MCF 10A (cell line): ENCODE measurements at regions not wholly inside any gene's neighbourhood (a gene's known extent, or its start where the extent isn't known, plus 50 kb on each side); places are given as distances from the start of the nearest gene placed in this dataset.

Source experiments
- BruUV-seq: library from RNA; stranded (reverse); fragments of 400-500 nt; replicated peaks from 2 replicates; lab custom pipeline; 2021; lab: Mats Ljungman, UMichigan
- CTCF ChIA-PET: fragments of 300-600 bp; sonication (Branson Sonifier 250); formaldehyde crosslinking; extraction: SDS; loops from one replicate; lab custom pipeline; 2021; ENCODE audit warnings: antibody characterized with exemption, inconsistent platforms; lab: Yijun Ruan, JAX
- POLR2A ChIA-PET: fragments of 300-600, 350-650 bp; sonication (Branson Sonifier 250); formaldehyde crosslinking; extraction: SDS; loops from one replicate; lab custom pipeline; 2020; ENCODE audit warnings: antibody characterized with exemption, inconsistent platforms; lab: Yijun Ruan, JAX
- DNase-seq: peaks from one replicate; pipeline ENCODE4 v3.0.0-alpha.2; 2018; ENCODE audit not compliant: unreplicated experiment
- H3K27ac Mint-ChIP-seq: one replicate; pipeline ENCODE4 v1.8.0; 2022; ENCODE audit warnings: mild to moderate bottlenecking, low read depth, mixed read lengths; ENCODE audit not compliant: unreplicated experiment
- H3K27me3 Mint-ChIP-seq: one replicate; pipeline ENCODE4 v1.8.0; 2022; ENCODE audit warnings: mixed read lengths; ENCODE audit not compliant: insufficient read depth, unreplicated experiment
- H3K36me3 Mint-ChIP-seq: one replicate; pipeline ENCODE4 v1.8.0; 2022; ENCODE audit warnings: mild to moderate bottlenecking, moderate library complexity, mixed read lengths; ENCODE audit not compliant: insufficient read depth, unreplicated experiment
- H3K4me1 Mint-ChIP-seq: one replicate; pipeline ENCODE4 v1.8.0; 2022; ENCODE audit warnings: mixed read lengths; ENCODE audit not compliant: insufficient read depth, unreplicated experiment
- H3K4me3 Mint-ChIP-seq: one replicate; pipeline ENCODE4 v1.8.0; 2022; ENCODE audit warnings: mild to moderate bottlenecking, moderate library complexity, mixed read lengths; ENCODE audit not compliant: unreplicated experiment
- H3K9me3 Mint-ChIP-seq: one replicate; pipeline ENCODE4 v1.8.0; 2022; ENCODE audit warnings: mixed read lengths; ENCODE audit not compliant: unreplicated experiment
- intact Hi-C: fragments of 100-400 bp; cut with micrococcal nuclease; formaldehyde crosslinking; loops from 2 replicates; pipeline ENCODE4 v1.14.1; 2022
- TF ChIP-seq, protein P1 (sequence below): fragments of 200-600 bp; IDR thresholded peaks from one replicate; pipeline ENCODE4 v1.8.0; 2022; ENCODE audit warnings: antibody characterized with exemption, mild to moderate bottlenecking; ENCODE audit not compliant: unreplicated experiment

DNA sequence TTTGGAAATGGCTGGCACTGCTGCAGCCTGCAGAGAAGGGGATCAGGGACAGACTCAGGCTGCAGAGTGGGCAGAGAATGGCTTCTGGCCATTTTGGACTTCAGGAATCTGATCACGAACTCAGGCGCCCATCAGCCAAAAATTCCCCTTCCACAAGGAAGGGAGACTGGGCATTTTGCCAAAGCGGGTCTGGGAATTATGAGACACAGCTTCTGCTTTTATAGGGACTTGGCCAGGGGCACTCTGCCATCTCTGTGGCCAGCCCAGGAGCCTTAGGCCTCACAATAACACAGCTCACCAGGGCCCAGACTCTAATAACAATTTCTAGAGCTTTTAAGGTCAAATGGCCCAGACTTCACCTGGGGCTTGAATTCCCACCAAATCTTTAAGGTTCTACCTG is 74.7 kb downstream of the CHST1 start:
- Mint-ChIP-seq H3K36me3 (no peaks in the 10 kb centered on the region), H3K27ac (no peak overlapping the region), H3K4me3 (no peak overlapping the region), H3K27me3 (peaks cover 47% of the 10 kb centered on the region), H3K9me3 (no peaks in the 10 kb centered on the region), H3K4me1 (no peaks in the 10 kb centered on the region)
- ChIA-PET POLR2A (no interaction called here), CTCF (interaction anchor here (0.7 kb wide), 1 partner anchor 123 kb away, joined by 3 read pairs; no protein-coding TSS in a partner anchor)
- BruUV-seq, result no TSS peak
- intact Hi-C loops, result no loop called here
- peak; percentile 60 for DNase-seq
- TF ChIP-seq, protein P1, sequence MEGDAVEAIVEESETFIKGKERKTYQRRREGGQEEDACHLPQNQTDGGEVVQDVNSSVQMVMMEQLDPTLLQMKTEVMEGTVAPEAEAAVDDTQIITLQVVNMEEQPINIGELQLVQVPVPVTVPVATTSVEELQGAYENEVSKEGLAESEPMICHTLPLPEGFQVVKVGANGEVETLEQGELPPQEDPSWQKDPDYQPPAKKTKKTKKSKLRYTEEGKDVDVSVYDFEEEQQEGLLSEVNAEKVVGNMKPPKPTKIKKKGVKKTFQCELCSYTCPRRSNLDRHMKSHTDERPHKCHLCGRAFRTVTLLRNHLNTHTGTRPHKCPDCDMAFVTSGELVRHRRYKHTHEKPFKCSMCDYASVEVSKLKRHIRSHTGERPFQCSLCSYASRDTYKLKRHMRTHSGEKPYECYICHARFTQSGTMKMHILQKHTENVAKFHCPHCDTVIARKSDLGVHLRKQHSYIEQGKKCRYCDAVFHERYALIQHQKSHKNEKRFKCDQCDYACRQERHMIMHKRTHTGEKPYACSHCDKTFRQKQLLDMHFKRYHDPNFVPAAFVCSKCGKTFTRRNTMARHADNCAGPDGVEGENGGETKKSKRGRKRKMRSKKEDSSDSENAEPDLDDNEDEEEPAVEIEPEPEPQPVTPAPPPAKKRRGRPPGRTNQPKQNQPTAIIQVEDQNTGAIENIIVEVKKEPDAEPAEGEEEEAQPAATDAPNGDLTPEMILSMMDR, result no peak

DNA sequence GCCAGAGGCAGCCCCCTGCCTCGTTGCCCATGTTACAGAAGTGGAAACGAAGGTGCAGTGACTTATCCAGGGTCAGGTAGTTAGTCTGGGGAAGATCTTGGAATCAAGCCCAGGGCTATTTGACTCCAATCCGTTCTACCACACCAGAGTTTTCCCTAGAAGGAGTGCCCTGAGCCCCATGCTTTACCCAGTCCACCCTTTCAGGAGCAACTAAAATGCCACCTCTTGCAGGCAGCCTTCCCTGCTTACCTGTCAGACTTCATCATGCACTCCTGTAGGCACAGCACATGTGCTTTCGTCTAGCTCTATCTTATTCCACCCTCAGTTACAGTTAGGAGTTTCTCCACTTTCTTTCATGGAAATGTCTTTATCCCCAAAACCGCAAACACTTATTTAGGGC is 80.2 kb downstream of the CHST1 start:
- ChIA-PET CTCF (no interaction called here), POLR2A (no interaction called here)
- no peaks in the 10 kb centered on the region for H3K36me3 Mint-ChIP-seq
- peaks cover 58% of the 10 kb centered on the region for H3K27me3 Mint-ChIP-seq
- H3K27ac Mint-ChIP-seq, result no peak overlapping the region
- TF ChIP-seq, protein P1, result no peak
- H3K9me3 Mint-ChIP-seq, result no peaks in the 10 kb centered on the region
- H3K4me1 Mint-ChIP-seq, result no peaks in the 10 kb centered on the region
- no peak overlapping the region for H3K4me3 Mint-ChIP-seq
- intact Hi-C loops, result no loop called here
- no peak for DNase-seq
- BruUV-seq, result no TSS peak

GRCh38 chr11:45583981-45584566 is 81.3 kb downstream of the CHST1 start:
- Mint-ChIP-seq H3K4me1 (no peaks in the 10 kb centered on the region), H3K9me3 (no peaks in the 10 kb centered on the region), H3K27me3 (peaks cover 66% of the 10 kb centered on the region), H3K27ac (no peak overlapping the region), H3K4me3 (no peak overlapping the region), H3K36me3 (no peaks in the 10 kb centered on the region)
- intact Hi-C loops, result loop anchor here (5.0 kb wide), 1 partner anchor 487 kb away; no protein-coding TSS in a partner anchor
- no TSS peak for BruUV-seq
- CTCF ChIA-PET, result no interaction called here
- no peak for DNase-seq
- TF ChIP-seq, protein P1, result no peak
- POLR2A ChIA-PET, result interaction anchor here (0.7 kb wide), 1 partner anchor 9 kb away, joined by 4 read pairs; no protein-coding TSS in a partner anchor

- DNase-seq, result peak; percentile 49
- no peak overlapping the region for H3K4me3 Mint-ChIP-seq
- TF ChIP-seq, protein P1, result no peak
- ChIA-PET POLR2A (no interaction called here), CTCF (no interaction called here)
- H3K36me3 Mint-ChIP-seq, result no peaks in the 10 kb centered on the region
- no peaks in the 10 kb centered on the region for H3K4me1 Mint-ChIP-seq
- H3K27ac Mint-ChIP-seq, result no peak overlapping the region
- intact Hi-C loops, result loop anchor here (5.0 kb wide), 1 partner anchor 483 kb away; no protein-coding TSS in a partner anchor
- H3K9me3 Mint-ChIP-seq, result no peaks in the 10 kb centered on the region
- no TSS peak for BruUV-seq
- H3K27me3 Mint-ChIP-seq, result peaks cover 46% of the 10 kb centered on the region
Observed at GRCh38 chr11:45580399-45580798, 85.0 kb downstream of the CHST1 start.
